Body of pancreas (tissue), 4 donors: ENCODE measurements at regions not wholly inside any gene's neighbourhood (a gene's known extent, or its start where the extent isn't known, plus 50 kb on each side); places are given as distances from the start of the nearest gene placed in this dataset.

Experiments used
- POLR2A ChIP-seq, 3 donors: fragments of 450-650 bp; IDR thresholded peaks; one replicate each; pipeline ENCODE4 v1.6.1; 2016; ENCODE audit warnings: antibody characterized with exemption in 3 of 3, mild to moderate bottlenecking in 2 of 3
- TF ChIP-seq, protein P1 (sequence below), 7 experiments: fragments of 450-650 bp in 4 of 7; fragments of 200-600 bp in 3 of 7; sonication (generic) in 3 of 7; IDR thresholded peaks; one replicate each; pipeline ENCODE4 v1.5.1; 2016 to 2019; ENCODE audit warnings: antibody characterized with exemption in 7 of 7

- TF ChIP-seq, protein P1, sequence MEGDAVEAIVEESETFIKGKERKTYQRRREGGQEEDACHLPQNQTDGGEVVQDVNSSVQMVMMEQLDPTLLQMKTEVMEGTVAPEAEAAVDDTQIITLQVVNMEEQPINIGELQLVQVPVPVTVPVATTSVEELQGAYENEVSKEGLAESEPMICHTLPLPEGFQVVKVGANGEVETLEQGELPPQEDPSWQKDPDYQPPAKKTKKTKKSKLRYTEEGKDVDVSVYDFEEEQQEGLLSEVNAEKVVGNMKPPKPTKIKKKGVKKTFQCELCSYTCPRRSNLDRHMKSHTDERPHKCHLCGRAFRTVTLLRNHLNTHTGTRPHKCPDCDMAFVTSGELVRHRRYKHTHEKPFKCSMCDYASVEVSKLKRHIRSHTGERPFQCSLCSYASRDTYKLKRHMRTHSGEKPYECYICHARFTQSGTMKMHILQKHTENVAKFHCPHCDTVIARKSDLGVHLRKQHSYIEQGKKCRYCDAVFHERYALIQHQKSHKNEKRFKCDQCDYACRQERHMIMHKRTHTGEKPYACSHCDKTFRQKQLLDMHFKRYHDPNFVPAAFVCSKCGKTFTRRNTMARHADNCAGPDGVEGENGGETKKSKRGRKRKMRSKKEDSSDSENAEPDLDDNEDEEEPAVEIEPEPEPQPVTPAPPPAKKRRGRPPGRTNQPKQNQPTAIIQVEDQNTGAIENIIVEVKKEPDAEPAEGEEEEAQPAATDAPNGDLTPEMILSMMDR (IDR thresholded peaks at IDR 0.05): no peak
- no peak for TF ChIP-seq POLR2A (IDR thresholded peaks at IDR 0.05)
Measured at GRCh38 chr3:72093270-72093991, 308.5 kb upstream of the PROK2 start.
